Neutrophil (primary cell): ENCODE measurements at regions not wholly inside any gene's neighbourhood (a gene's known extent, or its start where the extent isn't known, plus 50 kb on each side); places are given as distances from the start of the nearest gene placed in this dataset.

Experiments
- H3K27ac ChIP-seq: fragments of 200-600 bp; sonication (generic); 2 replicates; pipeline ENCODE4 v1.5.1; 2016; ENCODE audit warnings: mild to moderate bottlenecking, moderate library complexity
- H3K27me3 ChIP-seq: fragments of 200-600 bp; sonication (generic); 2 replicates; pipeline ENCODE4 v1.6.0; 2016; ENCODE audit warnings: mild to moderate bottlenecking
- H3K36me3 ChIP-seq: fragments of 200-600 bp; sonication (generic); 2 replicates; pipeline ENCODE4 v1.5.1; 2017
- H3K4me1 ChIP-seq, 2 experiments: fragments of 200-600 bp in 1 of 2; sonication (generic) in 1 of 2; 1 replicate in 1 of 2; 2 replicates in 1 of 2; pipeline versions ENCODE4 v1.5.1 to v1.6.1; 2013 to 2016; ENCODE audit warnings: low read depth in 1 of 2, low read length in 1 of 2, mild to moderate bottlenecking in 1 of 2, moderate library complexity in 1 of 2; ENCODE audit not compliant: control insufficient read depth in 1 of 2, insufficient read depth in 1 of 2
- H3K4me3 ChIP-seq, 2 experiments: fragments of 200-600 bp in 1 of 2; sonication (generic) in 1 of 2; 1 replicate in 1 of 2; 2 replicates in 1 of 2; pipeline ENCODE4 v1.5.1; 2013 to 2016; ENCODE audit warnings: low read depth in 1 of 2, low read length in 1 of 2, mild to moderate bottlenecking in 1 of 2, moderate library complexity in 1 of 2
- H3K9me3 ChIP-seq: fragments of 200-600 bp; sonication (generic); 2 replicates; pipeline ENCODE4 v1.5.1; 2016
- CTCF ChIP-seq: fragments of 200-600 bp; sonication (generic); IDR thresholded peaks from 2 replicates; pipeline ENCODE4 v1.5.1; 2016; ENCODE audit warnings: antibody characterized with exemption

- no peak overlapping the region for H3K4me3 ChIP-seq
- no peaks in the 10 kb centered on the region for H3K9me3 ChIP-seq
- no peak for TF ChIP-seq CTCF
- H3K27me3 ChIP-seq: peaks cover 10% of the 10 kb centered on the region
- peaks cover 28 to 30% of the 10 kb centered on the region in 2 experiments for H3K4me1 ChIP-seq
- H3K36me3 ChIP-seq: no peaks in the 10 kb centered on the region
- no peak overlapping the region for H3K27ac ChIP-seq
These were observed 152.6 kb upstream of the LYZL2 start for GRCh38 chr10:30782157-30782536.

- Histone ChIP-seq H3K4me1 (peaks cover 28 to 30% of the 10 kb centered on the region in 2 experiments), H3K27ac (no peak overlapping the region), H3K27me3 (peaks cover 10% of the 10 kb centered on the region), H3K36me3 (no peaks in the 10 kb centered on the region), H3K9me3 (no peaks in the 10 kb centered on the region), H3K4me3 (no peak overlapping the region)
- no peak for TF ChIP-seq CTCF
These were observed 152.1 kb upstream of the LYZL2 start for GRCh38 chr10:30781670-30782121.

DNA sequence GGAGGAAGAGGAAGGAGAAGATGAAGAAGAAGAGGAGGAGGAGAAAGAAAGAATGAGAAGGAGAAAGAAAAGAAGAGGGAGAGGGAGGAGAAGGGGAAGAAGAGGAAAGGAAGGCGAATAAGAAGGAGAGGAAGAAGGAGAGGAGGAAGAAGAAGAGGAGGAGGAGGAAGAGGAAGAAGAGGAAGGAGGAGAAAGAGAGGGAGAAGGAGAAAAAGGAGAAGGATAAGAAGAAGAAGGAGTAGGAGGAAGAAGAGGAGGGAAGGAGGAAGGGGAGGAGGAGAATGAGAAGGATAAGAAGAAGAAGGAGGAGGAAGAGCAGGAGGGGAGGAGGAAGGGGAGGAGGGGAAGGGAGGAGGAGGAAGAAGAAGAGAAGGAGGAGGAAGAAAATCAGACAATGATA is 149.2 kb upstream of the LYZL2 start:
- no peaks in the 10 kb centered on the region for H3K36me3 ChIP-seq
- H3K9me3 ChIP-seq: no peaks in the 10 kb centered on the region
- H3K27ac ChIP-seq: no peak overlapping the region
- no peak overlapping the region for H3K4me3 ChIP-seq
- TF ChIP-seq CTCF: no peak
- H3K27me3 ChIP-seq: no peaks in the 10 kb centered on the region
- H3K4me1 ChIP-seq: peaks cover 13 to 17% of the 10 kb centered on the region in 2 experiments

DNA sequence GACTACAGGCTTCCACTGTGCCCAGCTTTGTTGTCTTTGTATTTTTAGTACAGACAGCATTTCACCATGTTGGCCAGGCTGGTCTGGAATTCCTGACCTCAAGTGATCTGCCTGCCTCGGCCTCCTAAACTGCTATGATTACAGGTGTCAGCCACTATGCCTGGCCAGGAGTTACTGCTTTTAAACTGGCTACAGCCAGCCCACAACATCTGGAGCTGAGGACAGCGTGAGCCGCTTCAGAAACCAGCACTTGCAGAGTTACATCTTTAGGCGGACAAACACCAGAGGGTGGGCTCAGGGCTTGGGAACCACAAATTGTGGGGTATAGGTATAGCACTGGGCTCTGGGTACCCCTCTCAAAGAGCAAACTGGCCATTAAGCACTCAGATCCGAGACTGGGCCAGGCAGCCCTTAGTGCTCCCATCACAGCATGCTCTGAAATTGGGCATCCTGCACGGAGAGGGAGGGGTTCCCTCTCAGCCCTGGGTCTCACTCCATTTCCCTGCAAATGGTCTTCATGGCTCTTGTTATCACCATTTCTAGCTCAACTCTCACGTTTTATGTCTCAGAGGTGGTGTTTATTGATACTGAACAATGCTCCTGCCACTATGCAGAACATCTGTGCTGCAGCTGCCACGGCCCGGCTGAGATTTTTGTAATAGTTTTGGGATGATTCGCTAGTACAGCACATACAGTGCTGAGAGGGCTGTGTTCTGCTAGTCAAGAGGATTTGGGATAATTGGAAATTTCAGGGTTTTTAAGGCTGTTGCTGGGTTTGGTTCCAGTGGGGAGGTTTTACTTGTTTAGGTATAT is 146.4 kb upstream of the LYZL2 start:
- no peak overlapping the region for H3K4me3 ChIP-seq
- TF ChIP-seq CTCF: no peak
- no peaks in the 10 kb centered on the region for H3K27me3 ChIP-seq
- H3K9me3 ChIP-seq: no peaks in the 10 kb centered on the region
- H3K4me1 ChIP-seq: no peaks in the 10 kb centered on the region
- H3K36me3 ChIP-seq: no peaks in the 10 kb centered on the region
- no peak overlapping the region for H3K27ac ChIP-seq

GRCh38 chr10:30774261-30774660 is 144.7 kb upstream of the LYZL2 start:
- H3K27me3 ChIP-seq: no peaks in the 10 kb centered on the region
- peaks cover 13% of the 10 kb centered on the region for H3K9me3 ChIP-seq
- no peak overlapping the region for H3K27ac ChIP-seq
- no peak for TF ChIP-seq CTCF
- H3K4me3 ChIP-seq: no peak overlapping the region
- no peaks in the 10 kb centered on the region for H3K36me3 ChIP-seq
- H3K4me1 ChIP-seq: no peaks in the 10 kb centered on the region
